Stimulated activated CD4-positive, alpha-beta T cell treated with anti-CD3 and anti-CD28 coated beads, Interleukin-4, amount 100 ng/mL, for 1 hour (primary cell): ENCODE measurements at regions not wholly inside any gene's neighbourhood (a gene's known extent, or its start where the extent isn't known, plus 50 kb on each side); places are given as distances from the start of the nearest gene placed in this dataset.
A peak's percentile ranks its signal among the peaks of the same experiment; 100 is the strongest.
"Not testable (repeated sequence)": the region's sequence is repeated elsewhere in the genome, so short reads cannot be mapped to it uniquely, and the experiment has no call there.

Experiments used
- DNase-seq: peaks from one replicate; pipeline ENCODE4 v3.0.0-alpha.2; 2020

- DNase-seq: no peak
Measured at GRCh38 chr3:150239766-150240165, 168.3 kb upstream of the TSC22D2 start.

- no peak for DNase-seq
Measured at GRCh38 chr3:150238995-150239619, 169.0 kb upstream of the TSC22D2 start.

- DNase-seq: no peak
Measured at GRCh38 chr3:150238048-150238802, 169.9 kb upstream of the TSC22D2 start.

GRCh38 chr3:150237490-150237889 lies 170.6 kb upstream of the TSC22D2 start:
- no peak for DNase-seq

GRCh38 chr3:150236316-150237082 lies 171.6 kb upstream of the TSC22D2 start:
- no peak for DNase-seq

- DNase-seq: no peak
Measured at GRCh38 chr3:150235799-150236198, 172.3 kb upstream of the TSC22D2 start.

DNA sequence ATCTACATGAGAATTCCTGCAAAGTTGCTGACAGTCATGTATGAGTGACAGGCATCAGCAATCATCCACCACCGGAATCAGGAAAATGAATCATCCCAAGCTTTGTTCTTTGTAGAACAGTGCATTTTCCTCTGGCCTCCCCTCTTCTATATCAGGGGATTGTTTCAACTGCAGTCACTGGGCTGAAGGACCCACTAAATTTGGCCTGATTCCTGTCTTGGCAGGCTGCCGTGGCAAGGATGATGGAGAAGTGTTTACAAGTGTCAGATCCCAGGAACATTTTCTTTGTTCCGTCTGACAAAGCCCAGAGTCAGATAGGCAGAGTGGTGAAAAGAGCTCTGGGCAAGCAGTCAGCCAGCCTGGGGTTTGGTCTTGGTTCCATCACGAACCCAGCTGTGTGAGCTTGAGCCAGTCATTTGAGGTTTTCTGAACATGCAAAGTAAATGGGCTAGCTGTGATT lies 175.1 kb upstream of the TSC22D2 start:
- DNase-seq: no peak

DNA sequence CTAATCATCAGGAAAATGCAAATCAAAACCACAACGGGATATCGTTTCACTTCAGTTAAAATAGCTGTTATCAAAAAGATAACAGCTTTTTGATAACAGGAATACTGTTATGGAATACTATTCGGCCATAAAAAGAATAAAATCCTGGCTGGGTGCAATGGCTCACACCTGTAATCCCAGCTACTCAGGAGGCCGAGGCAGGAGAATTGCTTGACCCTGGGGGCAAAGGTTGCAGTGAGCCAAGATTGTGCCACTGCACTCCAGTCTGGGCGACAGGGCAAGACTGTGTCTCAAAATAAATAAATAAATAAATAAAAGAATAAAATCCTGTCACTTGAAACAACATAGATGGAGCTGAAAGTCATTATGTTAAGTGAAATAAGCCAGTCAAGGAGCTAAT lies 178.1 kb upstream of the TSC22D2 start:
- DNase-seq: no peak

- DNase-seq: not testable (repeated sequence)
Measured at GRCh38 chr3:150228626-150229025, 179.5 kb upstream of the TSC22D2 start.

DNA sequence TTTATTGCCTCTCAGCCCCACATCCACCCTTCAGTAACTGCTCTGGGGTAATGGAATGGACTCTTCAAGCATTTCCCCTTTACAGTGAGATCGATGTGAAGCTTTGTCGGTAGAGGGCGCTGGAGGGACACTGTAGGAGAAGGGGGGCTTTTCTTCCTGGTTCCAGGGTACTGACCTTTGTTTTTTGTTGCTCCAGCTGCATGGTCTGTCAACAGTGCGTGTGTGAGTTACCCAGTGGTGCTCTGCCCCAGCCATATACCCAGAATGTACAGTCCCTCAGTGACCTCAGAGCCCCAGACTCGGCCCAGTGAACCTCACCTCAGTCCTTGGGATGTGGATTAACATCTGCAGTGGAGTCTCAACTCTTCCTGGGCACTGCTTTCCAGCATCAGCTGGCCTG lies 180.3 kb upstream of the TSC22D2 start:
- DNase-seq: peak; percentile 16

- no peak for DNase-seq
Measured at GRCh38 chr3:150225986-150226385, 182.1 kb upstream of the TSC22D2 start.

DNA sequence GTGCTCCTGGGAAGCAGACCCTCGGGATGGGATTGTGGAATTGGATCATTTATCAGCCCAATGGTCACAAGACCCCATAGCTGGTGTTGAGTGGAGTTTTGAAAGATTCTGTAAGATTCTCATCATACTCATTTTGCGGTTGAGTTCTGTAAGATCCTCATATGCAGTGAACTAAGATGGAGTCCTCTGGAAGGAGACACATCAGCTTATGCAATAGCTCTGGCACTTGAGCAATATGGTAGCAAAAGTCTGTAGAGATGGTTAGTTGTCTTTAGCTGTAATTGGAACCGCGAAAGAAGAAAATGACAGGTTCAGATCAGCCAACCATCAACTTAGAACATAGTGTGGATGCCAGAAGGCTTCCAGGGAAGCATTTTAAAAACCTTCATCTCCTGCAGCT lies 184.5 kb upstream of the TSC22D2 start:
- no peak for DNase-seq

- no peak for DNase-seq
Measured at GRCh38 chr3:150222691-150223489, 185.2 kb upstream of the TSC22D2 start.

DNA sequence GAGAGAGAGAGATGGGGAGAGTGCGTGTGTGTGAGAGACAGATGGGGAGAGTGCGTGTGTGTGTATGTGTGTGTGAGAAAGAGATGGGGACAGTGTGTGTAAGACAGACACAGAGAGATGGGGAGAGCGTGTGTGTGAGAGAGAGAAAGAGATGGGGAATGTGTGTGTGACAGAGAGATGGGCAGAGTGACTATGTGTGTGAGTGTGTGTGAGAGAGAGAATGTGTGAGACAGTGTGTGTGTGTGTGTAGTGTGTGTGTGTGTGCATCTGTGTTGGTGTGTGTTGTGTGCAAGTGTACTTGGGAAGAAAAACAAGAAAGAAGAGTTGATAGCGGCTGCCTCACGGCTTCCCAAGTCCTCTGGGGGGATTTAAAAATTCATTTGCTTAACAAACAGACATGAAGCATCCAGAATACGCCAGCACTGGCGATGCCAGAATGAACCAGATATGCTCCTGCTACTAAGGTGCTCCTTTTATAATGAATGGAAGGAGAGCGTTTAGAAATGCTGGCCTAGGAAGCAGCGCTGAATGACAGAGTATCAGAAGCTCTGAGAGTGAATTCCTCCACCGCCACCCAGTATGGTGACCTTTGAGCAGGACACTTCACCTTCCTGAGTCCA lies 186.1 kb upstream of the TSC22D2 start:
- no peak for DNase-seq

- DNase-seq: no peak
Measured at GRCh38 chr3:150220799-150221198, 187.3 kb upstream of the TSC22D2 start.

DNA sequence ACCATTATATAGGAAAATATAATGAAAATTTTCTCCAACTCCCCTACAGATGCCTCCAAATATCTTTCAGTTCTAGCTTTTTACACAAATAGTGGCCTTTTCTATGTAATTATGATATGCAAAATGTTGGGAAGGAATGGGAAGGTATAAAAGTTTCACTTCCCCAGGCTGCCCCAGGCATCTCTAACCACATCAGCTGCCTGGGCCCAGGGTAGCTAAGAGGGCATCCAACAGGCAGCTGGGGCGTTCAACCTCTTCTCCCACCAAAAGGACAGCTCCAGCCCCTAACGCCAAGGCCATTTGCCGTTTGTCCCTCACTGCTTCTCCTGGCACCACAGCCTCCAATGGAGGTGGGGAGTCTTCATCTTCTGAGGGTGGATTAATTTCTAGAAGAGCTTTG lies 188.1 kb upstream of the TSC22D2 start:
- DNase-seq: no peak

DNA sequence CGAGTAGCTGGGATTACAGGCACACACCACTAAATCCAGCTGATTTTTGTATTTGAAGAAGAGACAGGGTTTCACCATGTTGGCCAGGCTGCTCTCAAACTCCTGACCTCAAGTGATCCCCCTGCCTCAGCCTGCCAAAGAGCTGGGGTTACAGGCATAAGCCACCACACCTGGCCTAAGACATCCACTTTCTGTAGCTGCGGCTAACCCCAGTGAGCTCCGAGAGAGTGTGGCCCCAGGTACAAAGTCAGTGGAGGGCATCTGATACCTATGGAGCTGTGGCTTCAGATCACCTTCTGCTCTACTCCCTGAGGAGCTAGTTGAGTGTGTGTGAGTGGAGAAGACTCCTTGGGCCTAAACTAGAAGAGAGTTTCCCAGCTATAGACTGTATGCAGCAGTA lies 189.3 kb upstream of the TSC22D2 start:
- DNase-seq: no peak

- no peak for DNase-seq
Measured at GRCh38 chr3:150218236-150218635, 189.9 kb upstream of the TSC22D2 start.

DNA sequence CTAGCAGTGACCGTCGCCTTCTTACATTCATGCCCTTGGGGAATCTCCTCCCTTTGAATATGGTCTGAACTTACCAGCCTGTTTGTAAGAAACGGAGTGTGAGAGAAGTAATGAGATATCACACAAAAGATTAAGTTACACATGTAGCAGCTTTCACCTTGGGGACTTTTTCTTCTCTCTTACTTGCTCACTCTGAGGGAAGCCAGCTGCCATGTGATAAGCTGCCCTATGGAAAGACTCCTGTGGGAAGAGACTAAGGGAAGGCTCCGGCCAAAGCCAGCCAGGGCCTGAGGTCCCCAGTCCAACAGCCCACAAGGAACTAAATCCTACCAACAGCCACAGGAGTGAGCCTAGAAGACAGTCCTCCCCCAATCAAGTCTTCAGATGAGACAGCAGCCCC lies 190.4 kb upstream of the TSC22D2 start:
- DNase-seq: no peak

- no peak for DNase-seq
Measured at GRCh38 chr3:150216866-150217600, 191.1 kb upstream of the TSC22D2 start.

- DNase-seq: no peak
Measured at GRCh38 chr3:150216041-150216811, 191.9 kb upstream of the TSC22D2 start.
